HG03457 (cell line): ENCODE measurements at regions not wholly inside any gene's neighbourhood (a gene's known extent, or its start where the extent isn't known, plus 50 kb on each side); places are given as distances from the start of the nearest gene placed in this dataset.
"Not testable (repeated sequence)": the region's sequence is repeated elsewhere in the genome, so short reads cannot be mapped to it uniquely, and the experiment has no call there.

Experiments used
- ATAC-seq: cut with Tn5 transposase; IDR thresholded peaks from one replicate; pipeline ENCODE4 v1.9.1; 2021; ENCODE audit warnings: moderate number of reproducible peaks; ENCODE audit not compliant: unreplicated experiment

- no peak for ATAC-seq
These were observed 248.3 kb downstream of the PHF14 start for GRCh38 chr7:11221984-11222383.

DNA sequence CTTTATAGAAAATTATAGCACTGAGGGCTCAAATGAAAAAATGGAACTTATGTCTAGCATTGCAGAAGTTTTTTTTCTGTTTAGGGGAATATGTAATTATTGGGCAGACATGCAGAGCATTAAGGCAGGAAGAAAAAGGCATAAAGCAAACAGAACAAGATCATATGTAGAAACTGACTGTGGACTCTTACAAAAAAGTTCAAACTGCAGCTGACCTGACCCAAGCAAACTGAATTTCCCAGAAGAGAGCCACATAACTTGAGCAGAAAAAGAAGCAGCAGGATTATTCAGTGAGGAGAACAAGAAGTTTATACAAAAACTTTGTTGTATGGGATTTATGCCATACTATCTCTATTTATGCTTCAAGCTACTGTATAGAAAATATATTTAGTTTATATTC, 250.9 kb downstream of the PHF14 start:
- no peak for ATAC-seq

DNA sequence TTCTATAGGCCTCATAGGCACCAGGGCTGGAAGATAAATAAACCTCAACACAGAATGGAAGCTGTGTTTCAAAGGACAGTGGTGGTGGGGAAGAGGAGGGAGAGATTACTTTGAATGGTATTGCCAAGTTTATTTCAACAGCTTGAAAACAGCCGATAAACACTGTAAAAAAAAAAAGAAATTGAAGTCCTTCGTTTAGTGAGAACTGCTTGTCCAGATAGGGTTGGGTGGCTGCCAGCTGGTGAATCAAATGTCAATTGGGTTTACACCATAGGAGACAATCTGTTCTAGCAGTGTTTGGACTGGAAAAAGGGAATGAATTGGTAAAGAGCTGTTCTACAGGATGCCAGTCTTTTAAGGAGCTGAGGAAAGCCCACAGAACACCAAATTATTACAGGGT, 254.8 kb downstream of the PHF14 start:
- no peak for ATAC-seq

DNA sequence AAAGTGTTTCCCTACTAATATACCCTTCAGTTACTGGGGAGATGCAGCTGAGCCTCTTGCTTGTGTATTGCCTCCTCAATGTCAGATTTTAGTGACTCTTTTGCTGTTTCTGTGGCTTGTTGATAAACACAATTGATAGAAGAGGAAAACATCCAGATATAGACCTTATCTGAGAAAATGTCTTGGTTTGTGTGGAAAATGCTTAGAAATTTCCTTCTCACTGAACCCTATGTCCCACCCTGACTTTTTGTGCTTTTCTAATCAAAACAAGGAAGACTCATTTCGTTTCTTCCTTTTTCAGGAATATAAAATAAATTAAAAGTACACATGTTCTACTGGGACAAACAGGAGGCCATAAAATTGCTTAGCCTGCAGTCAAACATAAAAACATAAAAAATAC, 257.5 kb downstream of the PHF14 start:
- ATAC-seq = no peak

GRCh38 chr7:11232462-11232861, 258.8 kb downstream of the PHF14 start:
- no peak for ATAC-seq

DNA sequence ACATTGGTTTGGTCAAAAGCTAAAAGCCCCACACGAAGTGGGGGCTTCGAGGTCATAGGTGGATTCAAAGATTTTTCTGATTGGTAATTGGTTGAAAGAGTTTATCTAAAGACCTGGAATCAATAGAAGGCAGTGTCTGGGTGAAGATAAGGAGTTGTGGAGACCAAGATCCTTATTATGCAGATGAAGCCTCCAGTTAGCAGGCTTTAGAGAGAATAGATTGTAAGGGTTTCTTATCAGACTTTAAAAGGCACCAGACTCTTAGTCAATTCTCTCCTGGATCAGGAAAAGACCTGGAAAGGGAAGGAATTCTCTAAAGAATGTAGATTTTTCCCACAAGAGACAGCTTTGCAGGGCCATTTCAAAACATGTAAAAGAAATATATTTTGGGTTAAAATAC, 260.2 kb downstream of the PHF14 start:
- no peak for ATAC-seq

- no peak for ATAC-seq
These were observed 261.8 kb downstream of the PHF14 start for GRCh38 chr7:11235491-11235890.

GRCh38 chr7:11236680-11237079, 263.0 kb downstream of the PHF14 start:
- no peak for ATAC-seq

- no peak for ATAC-seq
These were observed 264.1 kb downstream of the PHF14 start for GRCh38 chr7:11237742-11238141.

- ATAC-seq = no peak
These were observed 265.6 kb downstream of the PHF14 start for GRCh38 chr7:11239316-11239715.

GRCh38 chr7:11243739-11244138, 270.1 kb downstream of the PHF14 start:
- ATAC-seq = no peak

DNA sequence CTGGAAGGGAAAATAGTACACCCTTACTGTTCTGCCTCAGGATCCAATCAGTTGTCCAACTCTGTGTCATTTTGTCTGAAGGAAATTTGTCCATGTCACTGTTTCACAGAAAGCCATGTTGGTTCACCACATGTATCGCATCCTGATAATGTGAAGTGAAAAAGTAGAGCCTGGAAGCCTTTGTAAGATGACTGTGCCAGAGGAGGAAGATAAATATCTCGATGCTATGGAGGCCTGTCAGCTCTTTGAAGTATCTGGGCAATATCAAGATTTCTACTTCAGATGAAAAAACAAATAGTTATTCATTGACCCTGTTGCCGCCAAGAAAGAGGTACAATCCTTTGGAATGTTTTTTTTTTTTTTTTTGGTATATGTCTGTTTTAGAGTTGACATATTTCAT, 270.5 kb downstream of the PHF14 start:
- ATAC-seq = no peak

GRCh38 chr7:11247545-11247944, 273.9 kb downstream of the PHF14 start:
- no peak for ATAC-seq

GRCh38 chr7:11251436-11251835, 277.8 kb downstream of the PHF14 start:
- ATAC-seq = no peak

GRCh38 chr7:11252011-11252607, 278.4 kb downstream of the PHF14 start:
- no peak for ATAC-seq

GRCh38 chr7:11252705-11253272, 279.1 kb downstream of the PHF14 start:
- ATAC-seq = no peak

- ATAC-seq = no peak
These were observed 282.8 kb downstream of the PHF14 start for GRCh38 chr7:11256501-11256900.

- ATAC-seq = no peak
These were observed 287.8 kb downstream of the PHF14 start for GRCh38 chr7:11261470-11261869.

DNA sequence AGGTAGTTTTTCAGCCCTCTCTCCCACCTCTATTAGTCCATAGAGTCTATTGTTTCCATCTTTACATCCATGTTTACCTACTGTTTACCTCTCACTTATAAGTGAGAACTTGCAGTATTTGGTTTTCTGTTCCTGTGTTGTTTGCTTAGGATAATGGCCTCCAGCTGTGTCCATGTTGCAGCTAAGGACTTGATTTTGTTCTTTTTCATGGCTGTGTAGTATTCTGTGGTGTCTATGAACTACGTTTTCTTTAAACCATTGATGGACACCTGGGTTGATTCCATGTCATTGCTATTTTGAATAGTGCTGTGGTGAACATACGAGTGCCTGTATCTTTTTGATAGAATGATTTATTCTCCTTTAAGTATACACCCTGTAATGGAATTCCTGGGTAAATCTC, 292.4 kb downstream of the PHF14 start:
- no peak for ATAC-seq

- no peak for ATAC-seq
These were observed 298.7 kb downstream of the PHF14 start for GRCh38 chr7:11272352-11272751.

DNA sequence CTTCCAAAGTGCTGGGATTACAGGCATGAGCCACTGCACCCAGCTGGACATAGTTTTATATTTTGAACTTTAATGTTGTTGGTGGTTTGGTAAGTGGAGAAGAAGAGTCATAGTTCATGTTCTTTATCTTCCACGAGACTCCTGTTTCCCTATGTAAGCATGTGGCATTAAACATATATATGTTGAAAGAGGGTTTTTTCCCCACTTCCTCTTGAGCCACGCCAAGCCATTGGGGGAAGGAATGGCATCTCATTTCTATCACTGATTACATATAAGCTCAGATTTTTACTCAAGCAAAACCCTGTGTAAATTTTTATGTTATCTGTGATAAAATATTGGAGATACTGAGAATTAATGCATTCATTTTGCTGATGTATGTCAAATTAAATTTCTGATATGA, 300.4 kb downstream of the PHF14 start:
- no peak for ATAC-seq

DNA sequence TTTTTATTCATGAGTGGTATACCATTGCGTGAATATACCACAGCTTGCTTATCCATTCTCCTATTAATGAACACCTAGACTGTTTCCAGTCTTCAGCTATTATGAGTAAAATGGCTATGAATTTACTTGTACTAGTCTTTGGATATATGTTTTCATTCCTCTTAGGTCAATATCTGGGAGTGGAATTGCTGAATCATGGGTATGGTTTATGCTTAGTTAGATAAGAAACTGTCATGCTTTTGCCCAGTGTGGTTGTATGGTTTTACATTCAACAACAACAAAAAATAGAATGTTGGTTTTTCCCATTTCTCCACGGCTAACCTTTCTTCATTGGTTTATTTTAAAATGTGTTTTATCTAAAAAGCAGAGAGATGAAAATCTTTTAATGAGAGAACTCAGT, 308.3 kb downstream of the PHF14 start:
- no peak for ATAC-seq

DNA sequence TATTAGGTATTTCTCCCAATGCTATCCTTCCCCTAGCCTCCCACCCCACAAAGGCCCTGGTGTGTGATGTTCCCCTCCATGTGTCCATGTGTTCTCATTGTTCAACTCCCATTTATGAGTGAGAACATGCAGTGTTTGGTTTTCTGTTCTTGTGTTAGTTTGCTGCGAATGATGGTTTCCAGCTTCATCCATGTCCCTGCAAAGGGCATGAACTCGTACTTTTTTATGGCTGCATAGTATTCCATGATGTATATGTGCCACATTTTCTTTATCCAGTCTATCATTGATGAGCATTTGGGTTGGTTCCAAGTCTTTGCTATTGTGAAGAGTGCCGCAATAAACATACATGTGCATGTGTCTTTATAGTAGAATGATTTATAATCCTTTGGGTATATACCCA, 309.9 kb downstream of the PHF14 start:
- not testable (repeated sequence) for ATAC-seq
